ENCODE measurements at regions not wholly inside any gene's neighbourhood (a gene's known extent, or its start where the extent isn't known, plus 50 kb on each side); places are given as distances from the start of the nearest gene placed in this dataset.
"Not testable (repeated sequence)": the region's sequence is repeated elsewhere in the genome, so short reads cannot be mapped to it uniquely, and the experiment has no call there.

DNA sequence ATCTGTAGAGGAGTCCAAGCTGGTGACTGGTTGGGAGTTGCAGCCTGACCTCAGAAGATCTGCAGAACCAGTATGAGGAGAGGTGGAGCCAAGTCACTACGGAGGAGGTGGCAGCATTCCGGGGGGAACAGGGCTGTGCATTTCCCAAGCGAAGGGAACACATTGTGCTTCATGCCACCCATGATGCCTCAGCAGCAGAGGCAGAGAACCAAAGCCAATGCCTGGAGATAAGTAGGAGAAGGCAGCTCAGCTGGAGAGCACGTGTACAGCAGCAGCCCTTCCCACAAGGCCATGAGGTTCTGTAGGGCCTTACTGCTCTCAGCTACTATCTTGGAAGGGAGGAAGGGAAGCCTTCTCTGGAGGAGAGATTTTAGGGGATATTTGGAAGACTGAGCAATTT lies 67.2 kb upstream of the LRPPRC start:
- no TSS peak for BruUV-seq (replicated peaks)
- Histone ChIP-seq H3K4me1 (ENCODE audit: control insufficient read depth, insufficient read depth, low read length) (no peaks in the 10 kb centered on the region), H3K36me3 (ENCODE audit: control insufficient read depth, insufficient read depth, low read length) (no peaks in the 10 kb centered on the region), H3K9me3 (ENCODE audit: control insufficient read depth, insufficient read depth, low read depth, low read length) (no peaks in the 10 kb centered on the region), H3K27me3 (ENCODE audit: control insufficient read depth, insufficient read depth, low read length) (no peaks in the 10 kb centered on the region), H3K4me3 (ENCODE audit: low read depth in 2 of 2, low read length in 2 of 2) (no peak overlapping the region), H3K27ac (ENCODE audit: low read length) (no peak overlapping the region)
- ChIA-PET POLR2A (no interaction called here), CTCF (interaction anchor here (0.5 kb wide), 1 partner anchor 9 kb away, joined by 3 read pairs; no protein-coding TSS in a partner anchor)
- intact Hi-C loops (cut with micrococcal nuclease; ENCODE audit: unreplicated experiment) (no loop called here), in situ Hi-C loops (cut with HindIII; ENCODE audit: low pct_unique_long_range_greater_than_20kb, low sequenced_read_pairs) (no loop called here)
- DNase-seq (ENCODE audit: low read depth, low spot score) (no peak), ATAC-seq (no peak)
- TF ChIP-seq, protein P1, sequence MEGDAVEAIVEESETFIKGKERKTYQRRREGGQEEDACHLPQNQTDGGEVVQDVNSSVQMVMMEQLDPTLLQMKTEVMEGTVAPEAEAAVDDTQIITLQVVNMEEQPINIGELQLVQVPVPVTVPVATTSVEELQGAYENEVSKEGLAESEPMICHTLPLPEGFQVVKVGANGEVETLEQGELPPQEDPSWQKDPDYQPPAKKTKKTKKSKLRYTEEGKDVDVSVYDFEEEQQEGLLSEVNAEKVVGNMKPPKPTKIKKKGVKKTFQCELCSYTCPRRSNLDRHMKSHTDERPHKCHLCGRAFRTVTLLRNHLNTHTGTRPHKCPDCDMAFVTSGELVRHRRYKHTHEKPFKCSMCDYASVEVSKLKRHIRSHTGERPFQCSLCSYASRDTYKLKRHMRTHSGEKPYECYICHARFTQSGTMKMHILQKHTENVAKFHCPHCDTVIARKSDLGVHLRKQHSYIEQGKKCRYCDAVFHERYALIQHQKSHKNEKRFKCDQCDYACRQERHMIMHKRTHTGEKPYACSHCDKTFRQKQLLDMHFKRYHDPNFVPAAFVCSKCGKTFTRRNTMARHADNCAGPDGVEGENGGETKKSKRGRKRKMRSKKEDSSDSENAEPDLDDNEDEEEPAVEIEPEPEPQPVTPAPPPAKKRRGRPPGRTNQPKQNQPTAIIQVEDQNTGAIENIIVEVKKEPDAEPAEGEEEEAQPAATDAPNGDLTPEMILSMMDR (IDR thresholded peaks at IDR 0.05): no peak
- TF ChIP-seq TCF7L2 (IDR thresholded peaks at IDR 0.05; ENCODE audit: low read depth, low read length): no peak
- TF ChIP-seq POLR2AphosphoS5 (IDR thresholded peaks at IDR 0.05; ENCODE audit: low read depth, low read length): no peak
- no peak for TF ChIP-seq SIN3A (IDR thresholded peaks at IDR 0.05; ENCODE audit: borderline replicate concordance, insufficient read depth, low read depth, low read length)
- TF ChIP-seq, protein P2, sequence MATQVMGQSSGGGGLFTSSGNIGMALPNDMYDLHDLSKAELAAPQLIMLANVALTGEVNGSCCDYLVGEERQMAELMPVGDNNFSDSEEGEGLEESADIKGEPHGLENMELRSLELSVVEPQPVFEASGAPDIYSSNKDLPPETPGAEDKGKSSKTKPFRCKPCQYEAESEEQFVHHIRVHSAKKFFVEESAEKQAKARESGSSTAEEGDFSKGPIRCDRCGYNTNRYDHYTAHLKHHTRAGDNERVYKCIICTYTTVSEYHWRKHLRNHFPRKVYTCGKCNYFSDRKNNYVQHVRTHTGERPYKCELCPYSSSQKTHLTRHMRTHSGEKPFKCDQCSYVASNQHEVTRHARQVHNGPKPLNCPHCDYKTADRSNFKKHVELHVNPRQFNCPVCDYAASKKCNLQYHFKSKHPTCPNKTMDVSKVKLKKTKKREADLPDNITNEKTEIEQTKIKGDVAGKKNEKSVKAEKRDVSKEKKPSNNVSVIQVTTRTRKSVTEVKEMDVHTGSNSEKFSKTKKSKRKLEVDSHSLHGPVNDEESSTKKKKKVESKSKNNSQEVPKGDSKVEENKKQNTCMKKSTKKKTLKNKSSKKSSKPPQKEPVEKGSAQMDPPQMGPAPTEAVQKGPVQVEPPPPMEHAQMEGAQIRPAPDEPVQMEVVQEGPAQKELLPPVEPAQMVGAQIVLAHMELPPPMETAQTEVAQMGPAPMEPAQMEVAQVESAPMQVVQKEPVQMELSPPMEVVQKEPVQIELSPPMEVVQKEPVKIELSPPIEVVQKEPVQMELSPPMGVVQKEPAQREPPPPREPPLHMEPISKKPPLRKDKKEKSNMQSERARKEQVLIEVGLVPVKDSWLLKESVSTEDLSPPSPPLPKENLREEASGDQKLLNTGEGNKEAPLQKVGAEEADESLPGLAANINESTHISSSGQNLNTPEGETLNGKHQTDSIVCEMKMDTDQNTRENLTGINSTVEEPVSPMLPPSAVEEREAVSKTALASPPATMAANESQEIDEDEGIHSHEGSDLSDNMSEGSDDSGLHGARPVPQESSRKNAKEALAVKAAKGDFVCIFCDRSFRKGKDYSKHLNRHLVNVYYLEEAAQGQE (IDR thresholded peaks at IDR 0.05; ENCODE audit: insufficient read depth in 1 of 2, low read depth in 2 of 2, low read length in 1 of 2): no peak

DNA sequence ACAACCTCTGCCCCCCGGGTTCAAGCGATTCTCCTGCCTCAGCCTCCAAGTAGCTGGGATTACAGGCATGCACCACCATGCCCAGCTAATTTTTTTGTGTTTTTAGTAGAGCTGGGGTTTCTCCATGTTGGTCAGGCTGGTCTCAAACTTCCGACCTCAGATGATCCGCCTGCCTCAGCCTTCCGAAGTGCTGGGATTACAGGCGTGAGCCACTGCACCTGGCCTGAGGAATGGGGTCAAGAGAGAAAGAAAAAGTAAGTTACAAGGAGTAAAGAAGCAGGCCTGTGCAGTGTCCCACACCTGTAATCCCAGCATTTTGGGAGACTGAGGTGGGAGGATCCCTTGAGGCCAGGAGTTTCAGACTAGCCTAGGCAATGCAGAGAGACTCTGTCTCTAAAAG lies 68.5 kb upstream of the LRPPRC start:
- H3K27me3 ChIP-seq (ENCODE audit: control insufficient read depth, insufficient read depth, low read length); in situ Hi-C loops (cut with HindIII; ENCODE audit: low pct_unique_long_range_greater_than_20kb, low sequenced_read_pairs); BruUV-seq (replicated peaks); H3K4me3 ChIP-seq (ENCODE audit: low read depth in 2 of 2, low read length in 2 of 2); ATAC-seq; H3K4me1 ChIP-seq (ENCODE audit: control insufficient read depth, insufficient read depth, low read length); intact Hi-C loops (cut with micrococcal nuclease; ENCODE audit: unreplicated experiment); DNase-seq (ENCODE audit: low read depth, low spot score); CTCF ChIA-PET; H3K36me3 ChIP-seq (ENCODE audit: control insufficient read depth, insufficient read depth, low read length); H3K9me3 ChIP-seq (ENCODE audit: control insufficient read depth, insufficient read depth, low read depth, low read length); H3K27ac ChIP-seq (ENCODE audit: low read length): not testable (repeated sequence)
- POLR2A ChIA-PET: interaction anchor here (0.6 kb wide), 1 partner anchor 253 kb away, joined by 4 read pairs; no protein-coding TSS in a partner anchor

DNA sequence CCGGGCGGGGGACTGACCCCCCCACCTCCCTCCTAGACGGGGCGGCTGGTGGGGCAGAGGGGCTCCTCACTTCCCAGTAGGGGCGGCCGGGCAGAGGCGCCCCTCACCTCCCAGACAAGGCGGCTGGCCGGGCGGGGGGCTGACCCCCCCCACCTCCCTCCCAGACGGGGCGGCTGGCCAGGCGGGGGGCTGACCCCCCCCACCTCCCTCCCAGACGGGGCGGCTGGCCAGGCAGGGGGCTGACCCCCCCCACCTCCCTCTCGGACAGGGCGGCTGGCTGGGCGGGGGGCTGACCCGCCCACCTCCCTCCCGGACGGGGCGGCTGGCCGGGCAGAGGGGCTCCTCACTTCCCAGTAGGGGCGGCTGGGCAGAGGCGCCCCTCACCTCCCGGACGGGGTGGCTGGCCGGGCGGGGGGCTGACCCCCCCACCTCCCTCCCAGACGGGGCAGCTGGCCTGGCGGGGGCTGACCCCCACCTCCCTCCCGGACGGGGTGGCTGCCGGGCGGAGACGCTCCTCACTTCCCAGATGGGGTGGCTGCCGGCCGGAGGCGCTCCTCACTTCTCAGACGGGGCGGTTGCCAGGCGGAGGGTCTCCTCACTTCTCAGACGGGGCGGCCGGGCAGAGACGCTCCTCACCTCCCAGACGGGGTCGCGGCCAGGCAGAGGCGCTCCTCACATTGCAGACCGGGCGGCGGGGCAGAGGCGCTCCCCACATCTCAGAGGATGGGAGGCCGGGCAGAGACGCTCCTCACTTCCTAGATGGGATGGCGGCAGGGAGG lies 71.4 kb upstream of the LRPPRC start:
- ATAC-seq; H3K9me3 ChIP-seq (ENCODE audit: control insufficient read depth, insufficient read depth, low read depth, low read length); DNase-seq (ENCODE audit: low read depth, low spot score); in situ Hi-C loops (cut with HindIII; ENCODE audit: low pct_unique_long_range_greater_than_20kb, low sequenced_read_pairs); POLR2A ChIA-PET; BruUV-seq (replicated peaks); H3K36me3 ChIP-seq (ENCODE audit: control insufficient read depth, insufficient read depth, low read length); H3K4me1 ChIP-seq (ENCODE audit: control insufficient read depth, insufficient read depth, low read length); H3K27ac ChIP-seq (ENCODE audit: low read length); CTCF ChIA-PET; H3K4me3 ChIP-seq (ENCODE audit: low read depth in 2 of 2, low read length in 2 of 2); H3K27me3 ChIP-seq (ENCODE audit: control insufficient read depth, insufficient read depth, low read length); intact Hi-C loops (cut with micrococcal nuclease; ENCODE audit: unreplicated experiment): not testable (repeated sequence)

DNA sequence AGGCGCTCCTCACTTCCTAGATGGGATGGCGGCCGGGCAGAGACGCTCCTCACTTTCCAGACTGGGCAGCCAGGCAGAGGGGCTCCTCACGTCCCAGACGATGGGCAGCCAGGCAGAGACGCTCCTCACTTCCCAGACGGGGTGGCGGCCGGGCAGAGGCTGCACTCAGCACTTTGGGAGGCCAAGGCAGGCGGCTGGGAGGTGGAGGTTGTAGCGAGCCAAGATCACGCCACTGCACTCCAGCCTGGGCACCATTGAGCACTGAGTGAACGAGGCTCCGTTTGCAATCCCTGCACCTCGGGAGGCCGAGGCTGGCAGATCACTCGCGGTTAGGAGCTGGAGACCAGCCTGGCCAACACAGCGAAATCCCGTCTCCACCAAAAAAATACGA lies 72.0 kb upstream of the LRPPRC start:
- H3K4me3 ChIP-seq (ENCODE audit: low read depth in 2 of 2, low read length in 2 of 2); DNase-seq (ENCODE audit: low read depth, low spot score); H3K27me3 ChIP-seq (ENCODE audit: control insufficient read depth, insufficient read depth, low read length); ATAC-seq; H3K4me1 ChIP-seq (ENCODE audit: control insufficient read depth, insufficient read depth, low read length); H3K36me3 ChIP-seq (ENCODE audit: control insufficient read depth, insufficient read depth, low read length); in situ Hi-C loops (cut with HindIII; ENCODE audit: low pct_unique_long_range_greater_than_20kb, low sequenced_read_pairs); H3K9me3 ChIP-seq (ENCODE audit: control insufficient read depth, insufficient read depth, low read depth, low read length); intact Hi-C loops (cut with micrococcal nuclease; ENCODE audit: unreplicated experiment); BruUV-seq (replicated peaks); H3K27ac ChIP-seq (ENCODE audit: low read length); CTCF ChIA-PET; POLR2A ChIA-PET: not testable (repeated sequence)
